Panc1 (cell line): ENCODE measurements at regions not wholly inside any gene's neighbourhood (a gene's known extent, or its start where the extent isn't known, plus 50 kb on each side); places are given as distances from the start of the nearest gene placed in this dataset.

Source experiments
- POLR2AphosphoS5 ChIP-seq: IDR thresholded peaks from 2 replicates; pipeline ENCODE4 v1.6.1; 2012; ENCODE audit warnings: mild to moderate bottlenecking, low read depth, low read length, moderate library complexity
- REST ChIP-seq, 2 experiments: IDR thresholded peaks; 2 replicates each; pipeline ENCODE4 v1.6.1; 2011 to 2012; ENCODE audit warnings: low read depth in 2 of 2, control low read depth in 1 of 2, low read length in 1 of 2, mild to moderate bottlenecking in 1 of 2, moderate library complexity in 1 of 2; ENCODE audit not compliant: insufficient read depth in 1 of 2
- SIN3A ChIP-seq: IDR thresholded peaks from 2 replicates; pipeline ENCODE4 v1.6.1; 2012; ENCODE audit warnings: low read depth, mild to moderate bottlenecking, low read length, moderate library complexity, borderline replicate concordance; ENCODE audit not compliant: insufficient read depth
- TCF7L2 ChIP-seq: IDR thresholded peaks from 2 replicates; pipeline ENCODE4 v1.6.1; 2011; ENCODE audit warnings: mild to moderate bottlenecking, low read depth, low read length, inconsistent platforms
- TF ChIP-seq, protein P1 (sequence below): fragments of 450-650 bp; IDR thresholded peaks from 2 replicates; pipeline ENCODE4 v1.5.1; 2017; ENCODE audit warnings: mild to moderate bottlenecking

DNA sequence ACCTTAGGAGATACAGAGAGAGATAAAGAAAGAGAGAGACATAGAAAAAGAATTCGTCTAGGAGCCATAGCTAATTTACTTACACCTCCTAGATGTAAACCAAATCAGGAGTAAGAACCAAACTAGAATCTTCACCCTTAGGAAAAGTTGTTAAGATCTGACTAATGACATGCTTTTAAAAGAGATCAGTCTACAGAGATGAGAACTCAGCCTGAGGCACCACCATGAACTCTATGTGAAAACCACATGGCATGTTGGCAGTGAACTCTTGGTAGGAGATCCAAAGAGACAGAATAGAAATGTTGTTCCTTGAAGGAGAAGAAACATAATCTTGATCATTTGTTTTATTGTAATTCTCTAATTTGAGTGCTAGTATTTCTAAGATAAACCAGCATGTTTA, 585.4 kb upstream of the ID2 start:
- TF ChIP-seq, protein P1, sequence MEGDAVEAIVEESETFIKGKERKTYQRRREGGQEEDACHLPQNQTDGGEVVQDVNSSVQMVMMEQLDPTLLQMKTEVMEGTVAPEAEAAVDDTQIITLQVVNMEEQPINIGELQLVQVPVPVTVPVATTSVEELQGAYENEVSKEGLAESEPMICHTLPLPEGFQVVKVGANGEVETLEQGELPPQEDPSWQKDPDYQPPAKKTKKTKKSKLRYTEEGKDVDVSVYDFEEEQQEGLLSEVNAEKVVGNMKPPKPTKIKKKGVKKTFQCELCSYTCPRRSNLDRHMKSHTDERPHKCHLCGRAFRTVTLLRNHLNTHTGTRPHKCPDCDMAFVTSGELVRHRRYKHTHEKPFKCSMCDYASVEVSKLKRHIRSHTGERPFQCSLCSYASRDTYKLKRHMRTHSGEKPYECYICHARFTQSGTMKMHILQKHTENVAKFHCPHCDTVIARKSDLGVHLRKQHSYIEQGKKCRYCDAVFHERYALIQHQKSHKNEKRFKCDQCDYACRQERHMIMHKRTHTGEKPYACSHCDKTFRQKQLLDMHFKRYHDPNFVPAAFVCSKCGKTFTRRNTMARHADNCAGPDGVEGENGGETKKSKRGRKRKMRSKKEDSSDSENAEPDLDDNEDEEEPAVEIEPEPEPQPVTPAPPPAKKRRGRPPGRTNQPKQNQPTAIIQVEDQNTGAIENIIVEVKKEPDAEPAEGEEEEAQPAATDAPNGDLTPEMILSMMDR = no peak
- no peak for TF ChIP-seq POLR2AphosphoS5
- no peak for TF ChIP-seq REST (IDR thresholded peaks at IDR 0.05; ENCODE audit: insufficient read depth in 1 of 2, low read depth in 2 of 2, low read length in 1 of 2)
- TF ChIP-seq TCF7L2 = no peak
- TF ChIP-seq SIN3A = no peak
